ENCODE measurements at regions not wholly inside any gene's neighbourhood (a gene's known extent, or its start where the extent isn't known, plus 50 kb on each side); places are given as distances from the start of the nearest gene placed in this dataset.

DNA sequence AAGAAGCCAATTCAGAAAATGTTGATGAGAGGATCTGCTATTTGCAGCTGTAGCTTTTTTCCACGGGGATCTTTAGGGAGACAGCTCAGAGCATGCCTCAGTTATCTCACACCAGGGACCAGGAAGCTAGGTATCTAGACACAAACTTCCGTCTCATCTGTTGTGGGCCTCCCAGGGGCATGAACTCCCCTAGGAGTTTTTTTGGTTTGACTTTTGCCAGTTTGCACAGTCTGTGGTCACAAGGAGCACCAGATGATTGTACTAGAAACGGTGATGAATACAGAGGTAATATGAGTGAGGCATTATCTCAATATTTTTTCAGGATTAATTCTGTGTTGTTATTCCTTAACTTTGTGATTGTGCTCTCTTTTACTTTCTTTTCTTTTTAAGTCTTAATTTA, 533.2 kb upstream of the SEMA6A start (continued):
- TF ChIP-seq, protein P1, sequence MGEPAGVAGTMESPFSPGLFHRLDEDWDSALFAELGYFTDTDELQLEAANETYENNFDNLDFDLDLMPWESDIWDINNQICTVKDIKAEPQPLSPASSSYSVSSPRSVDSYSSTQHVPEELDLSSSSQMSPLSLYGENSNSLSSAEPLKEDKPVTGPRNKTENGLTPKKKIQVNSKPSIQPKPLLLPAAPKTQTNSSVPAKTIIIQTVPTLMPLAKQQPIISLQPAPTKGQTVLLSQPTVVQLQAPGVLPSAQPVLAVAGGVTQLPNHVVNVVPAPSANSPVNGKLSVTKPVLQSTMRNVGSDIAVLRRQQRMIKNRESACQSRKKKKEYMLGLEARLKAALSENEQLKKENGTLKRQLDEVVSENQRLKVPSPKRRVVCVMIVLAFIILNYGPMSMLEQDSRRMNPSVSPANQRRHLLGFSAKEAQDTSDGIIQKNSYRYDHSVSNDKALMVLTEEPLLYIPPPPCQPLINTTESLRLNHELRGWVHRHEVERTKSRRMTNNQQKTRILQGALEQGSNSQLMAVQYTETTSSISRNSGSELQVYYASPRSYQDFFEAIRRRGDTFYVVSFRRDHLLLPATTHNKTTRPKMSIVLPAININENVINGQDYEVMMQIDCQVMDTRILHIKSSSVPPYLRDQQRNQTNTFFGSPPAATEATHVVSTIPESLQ (CRISPR knock-in tag; IDR thresholded peaks at IDR 0.05) = no peak
- TF ChIP-seq NFE2L1 (CRISPR knock-in tag; IDR thresholded peaks at IDR 0.05) (no peak), NR1H2 (CRISPR knock-in tag; IDR thresholded peaks at IDR 0.05) (no peak)

DNA sequence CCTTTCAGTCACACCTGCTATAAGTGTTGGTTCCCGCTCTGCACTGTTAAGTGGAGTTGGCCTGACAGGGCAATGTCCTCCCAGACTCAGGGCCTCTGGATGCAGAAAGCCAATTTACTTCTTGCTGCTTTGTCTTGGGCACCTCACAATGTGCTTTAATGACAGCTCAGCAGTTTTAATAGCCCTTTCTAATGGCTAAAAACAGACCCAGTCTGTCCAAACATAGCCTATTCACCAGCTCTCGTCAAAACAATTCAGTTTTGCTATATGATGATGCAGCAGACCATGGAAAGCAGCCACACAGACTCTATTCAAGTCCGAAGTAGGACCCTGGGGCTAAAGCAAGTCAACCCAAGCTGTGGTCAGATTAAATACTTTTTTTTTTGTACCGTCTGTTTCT, 529.1 kb upstream of the SEMA6A start:
- Mint-ChIP-seq H3K9me3 (peaks cover 7% of the 10 kb centered on the region; the same call in 1 of the 2 replicates), H3K36me3 (no peaks in the 10 kb centered on the region), H3K27ac (peak overlapping the region; percentile 3; the same call in 1 of the 2 replicates), H3K4me3 (no peak overlapping the region), H3K4me1 (peaks cover 28% of the 10 kb centered on the region), H3K27me3 (ENCODE audit: low read depth) (no peaks in the 10 kb centered on the region)
- ATAC-seq (peak; percentile 82), DNase-seq (ENCODE audit: low spot score) (no peak)
- ChIA-PET POLR2A (no interaction called here), CTCF (interaction anchor here (1.6 kb wide), 1 partner anchor 527 kb away, joined by 3 read pairs; no protein-coding TSS in a partner anchor)
- TF ChIP-seq FOXK1 (CRISPR knock-in tag; IDR thresholded peaks at IDR 0.05) = no peak
- no peak for TF ChIP-seq FOXJ3 (CRISPR knock-in tag; IDR thresholded peaks at IDR 0.05; ENCODE audit: borderline replicate concordance)
- no peak for TF ChIP-seq TEAD1 (CRISPR knock-in tag; IDR thresholded peaks at IDR 0.05)
- no peak for TF ChIP-seq ELF4 (CRISPR knock-in tag; IDR thresholded peaks at IDR 0.05; ENCODE audit: low read depth)
- no peak for TF ChIP-seq ZBTB21 (CRISPR knock-in tag; IDR thresholded peaks at IDR 0.05; ENCODE audit: borderline replicate concordance)
- TF ChIP-seq ZNF138 (CRISPR knock-in tag; conservative IDR thresholded peaks at IDR 0.05) = no peak
- TF ChIP-seq, protein P2, sequence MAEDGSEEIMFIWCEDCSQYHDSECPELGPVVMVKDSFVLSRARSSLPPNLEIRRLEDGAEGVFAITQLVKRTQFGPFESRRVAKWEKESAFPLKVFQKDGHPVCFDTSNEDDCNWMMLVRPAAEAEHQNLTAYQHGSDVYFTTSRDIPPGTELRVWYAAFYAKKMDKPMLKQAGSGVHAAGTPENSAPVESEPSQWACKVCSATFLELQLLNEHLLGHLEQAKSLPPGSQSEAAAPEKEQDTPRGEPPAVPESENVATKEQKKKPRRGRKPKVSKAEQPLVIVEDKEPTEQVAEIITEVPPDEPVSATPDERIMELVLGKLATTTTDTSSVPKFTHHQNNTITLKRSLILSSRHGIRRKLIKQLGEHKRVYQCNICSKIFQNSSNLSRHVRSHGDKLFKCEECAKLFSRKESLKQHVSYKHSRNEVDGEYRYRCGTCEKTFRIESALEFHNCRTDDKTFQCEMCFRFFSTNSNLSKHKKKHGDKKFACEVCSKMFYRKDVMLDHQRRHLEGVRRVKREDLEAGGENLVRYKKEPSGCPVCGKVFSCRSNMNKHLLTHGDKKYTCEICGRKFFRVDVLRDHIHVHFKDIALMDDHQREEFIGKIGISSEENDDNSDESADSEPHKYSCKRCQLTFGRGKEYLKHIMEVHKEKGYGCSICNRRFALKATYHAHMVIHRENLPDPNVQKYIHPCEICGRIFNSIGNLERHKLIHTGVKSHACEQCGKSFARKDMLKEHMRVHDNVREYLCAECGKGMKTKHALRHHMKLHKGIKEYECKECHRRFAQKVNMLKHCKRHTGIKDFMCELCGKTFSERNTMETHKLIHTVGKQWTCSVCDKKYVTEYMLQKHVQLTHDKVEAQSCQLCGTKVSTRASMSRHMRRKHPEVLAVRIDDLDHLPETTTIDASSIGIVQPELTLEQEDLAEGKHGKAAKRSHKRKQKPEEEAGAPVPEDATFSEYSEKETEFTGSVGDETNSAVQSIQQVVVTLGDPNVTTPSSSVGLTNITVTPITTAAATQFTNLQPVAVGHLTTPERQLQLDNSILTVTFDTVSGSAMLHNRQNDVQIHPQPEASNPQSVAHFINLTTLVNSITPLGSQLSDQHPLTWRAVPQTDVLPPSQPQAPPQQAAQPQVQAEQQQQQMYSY (CRISPR knock-in tag; IDR thresholded peaks at IDR 0.05) = no peak
- TF ChIP-seq, protein P3, sequence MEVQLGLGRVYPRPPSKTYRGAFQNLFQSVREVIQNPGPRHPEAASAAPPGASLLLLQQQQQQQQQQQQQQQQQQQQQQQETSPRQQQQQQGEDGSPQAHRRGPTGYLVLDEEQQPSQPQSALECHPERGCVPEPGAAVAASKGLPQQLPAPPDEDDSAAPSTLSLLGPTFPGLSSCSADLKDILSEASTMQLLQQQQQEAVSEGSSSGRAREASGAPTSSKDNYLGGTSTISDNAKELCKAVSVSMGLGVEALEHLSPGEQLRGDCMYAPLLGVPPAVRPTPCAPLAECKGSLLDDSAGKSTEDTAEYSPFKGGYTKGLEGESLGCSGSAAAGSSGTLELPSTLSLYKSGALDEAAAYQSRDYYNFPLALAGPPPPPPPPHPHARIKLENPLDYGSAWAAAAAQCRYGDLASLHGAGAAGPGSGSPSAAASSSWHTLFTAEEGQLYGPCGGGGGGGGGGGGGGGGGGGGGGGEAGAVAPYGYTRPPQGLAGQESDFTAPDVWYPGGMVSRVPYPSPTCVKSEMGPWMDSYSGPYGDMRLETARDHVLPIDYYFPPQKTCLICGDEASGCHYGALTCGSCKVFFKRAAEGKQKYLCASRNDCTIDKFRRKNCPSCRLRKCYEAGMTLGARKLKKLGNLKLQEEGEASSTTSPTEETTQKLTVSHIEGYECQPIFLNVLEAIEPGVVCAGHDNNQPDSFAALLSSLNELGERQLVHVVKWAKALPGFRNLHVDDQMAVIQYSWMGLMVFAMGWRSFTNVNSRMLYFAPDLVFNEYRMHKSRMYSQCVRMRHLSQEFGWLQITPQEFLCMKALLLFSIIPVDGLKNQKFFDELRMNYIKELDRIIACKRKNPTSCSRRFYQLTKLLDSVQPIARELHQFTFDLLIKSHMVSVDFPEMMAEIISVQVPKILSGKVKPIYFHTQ (CRISPR knock-in tag; IDR thresholded peaks at IDR 0.05) = no peak
- TF ChIP-seq, protein P4, sequence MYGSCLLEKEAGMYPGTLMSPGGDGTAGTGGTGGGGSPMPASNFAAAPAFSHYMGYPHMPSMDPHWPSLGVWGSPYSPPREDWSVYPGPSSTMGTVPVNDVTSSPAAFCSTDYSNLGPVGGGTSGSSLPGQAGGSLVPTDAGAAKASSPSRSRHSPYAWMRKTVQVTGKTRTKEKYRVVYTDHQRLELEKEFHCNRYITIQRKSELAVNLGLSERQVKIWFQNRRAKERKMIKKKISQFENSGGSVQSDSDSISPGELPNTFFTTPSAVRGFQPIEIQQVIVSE (CRISPR knock-in tag; IDR thresholded peaks at IDR 0.05; ENCODE audit: borderline replicate concordance) = no peak
- TF ChIP-seq, protein P5, sequence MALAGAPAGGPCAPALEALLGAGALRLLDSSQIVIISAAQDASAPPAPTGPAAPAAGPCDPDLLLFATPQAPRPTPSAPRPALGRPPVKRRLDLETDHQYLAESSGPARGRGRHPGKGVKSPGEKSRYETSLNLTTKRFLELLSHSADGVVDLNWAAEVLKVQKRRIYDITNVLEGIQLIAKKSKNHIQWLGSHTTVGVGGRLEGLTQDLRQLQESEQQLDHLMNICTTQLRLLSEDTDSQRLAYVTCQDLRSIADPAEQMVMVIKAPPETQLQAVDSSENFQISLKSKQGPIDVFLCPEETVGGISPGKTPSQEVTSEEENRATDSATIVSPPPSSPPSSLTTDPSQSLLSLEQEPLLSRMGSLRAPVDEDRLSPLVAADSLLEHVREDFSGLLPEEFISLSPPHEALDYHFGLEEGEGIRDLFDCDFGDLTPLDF (CRISPR knock-in tag; IDR thresholded peaks at IDR 0.05) = no peak
- no peak for TF ChIP-seq GABPB1 (CRISPR knock-in tag; IDR thresholded peaks at IDR 0.05)
- TF ChIP-seq, protein P6, sequence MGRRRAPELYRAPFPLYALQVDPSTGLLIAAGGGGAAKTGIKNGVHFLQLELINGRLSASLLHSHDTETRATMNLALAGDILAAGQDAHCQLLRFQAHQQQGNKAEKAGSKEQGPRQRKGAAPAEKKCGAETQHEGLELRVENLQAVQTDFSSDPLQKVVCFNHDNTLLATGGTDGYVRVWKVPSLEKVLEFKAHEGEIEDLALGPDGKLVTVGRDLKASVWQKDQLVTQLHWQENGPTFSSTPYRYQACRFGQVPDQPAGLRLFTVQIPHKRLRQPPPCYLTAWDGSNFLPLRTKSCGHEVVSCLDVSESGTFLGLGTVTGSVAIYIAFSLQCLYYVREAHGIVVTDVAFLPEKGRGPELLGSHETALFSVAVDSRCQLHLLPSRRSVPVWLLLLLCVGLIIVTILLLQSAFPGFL (CRISPR knock-in tag; IDR thresholded peaks at IDR 0.05; ENCODE audit: borderline replicate concordance) = no peak
- TF ChIP-seq, protein P7, sequence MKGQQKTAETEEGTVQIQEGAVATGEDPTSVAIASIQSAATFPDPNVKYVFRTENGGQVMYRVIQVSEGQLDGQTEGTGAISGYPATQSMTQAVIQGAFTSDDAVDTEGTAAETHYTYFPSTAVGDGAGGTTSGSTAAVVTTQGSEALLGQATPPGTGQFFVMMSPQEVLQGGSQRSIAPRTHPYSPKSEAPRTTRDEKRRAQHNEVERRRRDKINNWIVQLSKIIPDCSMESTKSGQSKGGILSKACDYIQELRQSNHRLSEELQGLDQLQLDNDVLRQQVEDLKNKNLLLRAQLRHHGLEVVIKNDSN (CRISPR knock-in tag; IDR thresholded peaks at IDR 0.05) = no peak
- no peak for TF ChIP-seq ZNF317 (CRISPR knock-in tag; IDR thresholded peaks at IDR 0.05; ENCODE audit: borderline replicate concordance, low read depth)
- TF ChIP-seq, protein P8, sequence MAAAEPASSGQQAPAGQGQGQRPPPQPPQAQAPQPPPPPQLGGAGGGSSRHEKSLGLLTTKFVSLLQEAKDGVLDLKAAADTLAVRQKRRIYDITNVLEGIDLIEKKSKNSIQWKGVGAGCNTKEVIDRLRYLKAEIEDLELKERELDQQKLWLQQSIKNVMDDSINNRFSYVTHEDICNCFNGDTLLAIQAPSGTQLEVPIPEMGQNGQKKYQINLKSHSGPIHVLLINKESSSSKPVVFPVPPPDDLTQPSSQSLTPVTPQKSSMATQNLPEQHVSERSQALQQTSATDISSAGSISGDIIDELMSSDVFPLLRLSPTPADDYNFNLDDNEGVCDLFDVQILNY (CRISPR knock-in tag; IDR thresholded peaks at IDR 0.05) = no peak
- no peak for TF ChIP-seq FOXP1 (CRISPR knock-in tag; IDR thresholded peaks at IDR 0.05; ENCODE audit: borderline replicate concordance)
- no peak for TF ChIP-seq NFYB (CRISPR knock-in tag; conservative IDR thresholded peaks at IDR 0.05; ENCODE audit: low read depth)
